ENCODE measurements at regions not wholly inside any gene's neighbourhood (a gene's known extent, or its start where the extent isn't known, plus 50 kb on each side); places are given as distances from the start of the nearest gene placed in this dataset.

- H3K4ac ChIP-seq (replicated peaks; ENCODE audit: insufficient read length, low read depth, low read length): no peak overlapping the region
- DNase-seq (ENCODE audit: low read depth in 1 of 2, low spot score in 2 of 2) (no peak), FAIRE-seq (no peak)
- ChIA-PET CTCF (ENCODE audit: partially characterized antibody) (no interaction called here), POLR2A (ENCODE audit: partially characterized antibody) (no interaction called here)
- no peak overlapping the region for H2BK20ac ChIP-seq (ENCODE audit: low read length)
- no peaks in the 10 kb centered on the region for H4K20me1 ChIP-seq (replicated peaks in 1 of 2; ENCODE audit: control insufficient read depth in 1 of 2, insufficient read depth in 2 of 2, low read length in 2 of 2)
- H3K9ac ChIP-seq (replicated peaks in 1 of 4; ENCODE audit: extremely low read depth in 1 of 4, low read depth in 3 of 4, low read length in 3 of 4): no peak overlapping the region
- H3K18ac ChIP-seq (ENCODE audit: extremely low read depth, low read length): no peak overlapping the region
- no peaks in the 10 kb centered on the region for H3K27me3 ChIP-seq (replicated peaks in 1 of 4; ENCODE audit: control insufficient read depth in 3 of 4, extremely low read depth in 1 of 4, insufficient read depth in 3 of 4, low read length in 3 of 4)
- no peak overlapping the region for H2BK5ac ChIP-seq (ENCODE audit: low read depth, low read length)
- no peak overlapping the region for H3K23ac ChIP-seq (ENCODE audit: insufficient read length)
- no peak overlapping the region for H3K27ac ChIP-seq (ENCODE audit: low read depth, low read length)
- no peak overlapping the region for H2BK120ac ChIP-seq (replicated peaks; ENCODE audit: low read depth, low read length)
- H4K5ac ChIP-seq (ENCODE audit: insufficient read length, low read depth, low read length): no peak overlapping the region
- H3K36me3 ChIP-seq (ENCODE audit: control insufficient read depth in 2 of 4, insufficient read depth in 4 of 4, low read length in 3 of 4): no peaks in the 10 kb centered on the region
- H2AFZ ChIP-seq (ENCODE audit: low read length): no peak overlapping the region
- no peak overlapping the region for H3K14ac ChIP-seq (ENCODE audit: insufficient read length)
- H3K4me1 ChIP-seq (replicated peaks in 1 of 4; ENCODE audit: control insufficient read depth in 3 of 4, insufficient read depth in 4 of 4, low read length in 3 of 4): peaks cover 0 to 10% (median 3%) of the 10 kb centered on the region in 4 experiments; a peak in 2 of 7 replicates
- no peak overlapping the region for H4K8ac ChIP-seq (ENCODE audit: extremely low read depth, insufficient read depth, low read length)
- H3K79me1 ChIP-seq (ENCODE audit: low read depth, low read length): no peaks in the 10 kb centered on the region
- no peak overlapping the region for H2BK15ac ChIP-seq (ENCODE audit: low read length)
- H3K4me2 ChIP-seq (ENCODE audit: insufficient read depth in 1 of 2, low read depth in 2 of 2, low read length in 2 of 2): no peak overlapping the region
- no peak for TF ChIP-seq EZH2 (IDR thresholded peaks at IDR 0.05; ENCODE audit: low read depth, low read length, severe bottlenecking)
- no peak for TF ChIP-seq RAD21 (IDR thresholded peaks at IDR 0.05 in 1 of 2, conservative IDR thresholded peaks at IDR 0.05 in 1 of 2; ENCODE audit: low read depth in 2 of 2, low read length in 2 of 2)
- TF ChIP-seq ATF3 (IDR thresholded peaks at IDR 0.05; ENCODE audit: insufficient read depth, low read depth, low read length): no peak
- no peak overlapping the region for H3K4me3 ChIP-seq (ENCODE audit: extremely low read depth in 1 of 4, insufficient read depth in 2 of 4, low read depth in 3 of 4, low read length in 4 of 4)
- no peaks in the 10 kb centered on the region for H3K9me3 ChIP-seq (ENCODE audit: insufficient read depth in 2 of 2, low read depth in 1 of 2, low read length in 1 of 2)
- no peak overlapping the region for H2AK5ac ChIP-seq (ENCODE audit: low read depth, low read length)
- no peaks in the 10 kb centered on the region for H3K23me2 ChIP-seq (ENCODE audit: low read depth, low read length)
- H3K56ac ChIP-seq (replicated peaks; ENCODE audit: insufficient read length, low read depth, low read length): no peak overlapping the region
- no peak overlapping the region for H2BK12ac ChIP-seq (ENCODE audit: low read depth, low read length)
- no peaks in the 10 kb centered on the region for H3K79me2 ChIP-seq (ENCODE audit: control insufficient read depth in 1 of 2, insufficient read depth in 2 of 2, low read length in 2 of 2)
- WGBS, 2 experiments (ENCODE audit: extremely low coverage in 1 of 2, insufficient coverage in 1 of 2, insufficient read length in 1 of 2, insufficient replicate concordance in 2 of 2, low coverage in 1 of 2, low lambda C conversion rate in 2 of 2, missing lambda C conversion rate in 1 of 2): 96% methylated on average over 2 of the region's 2 CpGs; no CpG with 5 or more reads in 1 of the 2 experiments
- H4K91ac ChIP-seq (replicated peaks; ENCODE audit: insufficient read length, low read length): no peak overlapping the region
These were observed 77.8 kb downstream of the RWDD3 start for GRCh38 chr1:95311762-95312161.

All from H1 (cell line).